ENCODE measurements at regions not wholly inside any gene's neighbourhood (a gene's known extent, or its start where the extent isn't known, plus 50 kb on each side); places are given as distances from the start of the nearest gene placed in this dataset.
"Not testable (repeated sequence)": the region's sequence is repeated elsewhere in the genome, so short reads cannot be mapped to it uniquely, and the experiment has no call there.

DNA sequence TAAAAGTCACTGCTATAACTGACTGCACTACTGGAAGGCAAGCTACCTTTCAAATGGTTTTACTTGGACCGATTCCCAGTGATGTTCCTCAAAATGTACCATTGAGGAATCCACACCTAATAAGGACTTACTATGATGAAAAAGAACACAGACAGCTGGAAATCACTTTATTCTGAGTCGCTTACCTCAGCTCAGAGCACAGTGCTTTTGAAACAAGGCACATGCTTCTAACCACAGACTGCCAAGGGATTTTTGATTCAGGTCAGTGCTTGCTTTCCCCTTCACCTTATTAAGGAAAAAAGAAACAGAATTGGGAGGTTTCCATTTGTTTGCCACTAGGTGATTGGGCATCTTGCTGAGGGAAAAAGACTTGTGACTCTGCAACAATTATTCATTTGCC is 707.5 kb upstream of the FSHR start:
- no peak for FAIRE-seq

DNA sequence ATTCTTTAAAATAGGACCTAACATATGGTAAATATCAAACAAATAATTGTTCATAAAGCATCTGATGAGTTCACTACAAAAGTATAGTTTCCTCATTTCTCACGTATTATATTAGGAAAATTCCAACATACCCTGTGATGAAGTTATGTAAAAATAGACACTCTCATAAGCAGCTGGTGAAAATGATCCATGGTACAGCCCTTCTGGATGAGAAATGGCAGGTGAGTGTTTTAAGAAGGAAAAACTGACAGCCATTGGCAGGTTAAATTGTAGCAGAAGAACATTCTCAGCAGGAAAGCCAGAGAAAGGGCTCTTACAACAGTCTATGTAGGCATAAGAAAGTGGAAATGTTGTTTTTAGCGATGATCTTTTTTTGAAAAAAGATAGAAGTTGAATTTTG is 706.5 kb upstream of the FSHR start:
- DNase-seq (ENCODE audit: low spot score in 2 of 2) (no peak), FAIRE-seq (no peak)

More for the DNA sequence above, 707.5 kb upstream of the FSHR start:
- no peak for DNase-seq (ENCODE audit: low spot score in 2 of 2)

DNA sequence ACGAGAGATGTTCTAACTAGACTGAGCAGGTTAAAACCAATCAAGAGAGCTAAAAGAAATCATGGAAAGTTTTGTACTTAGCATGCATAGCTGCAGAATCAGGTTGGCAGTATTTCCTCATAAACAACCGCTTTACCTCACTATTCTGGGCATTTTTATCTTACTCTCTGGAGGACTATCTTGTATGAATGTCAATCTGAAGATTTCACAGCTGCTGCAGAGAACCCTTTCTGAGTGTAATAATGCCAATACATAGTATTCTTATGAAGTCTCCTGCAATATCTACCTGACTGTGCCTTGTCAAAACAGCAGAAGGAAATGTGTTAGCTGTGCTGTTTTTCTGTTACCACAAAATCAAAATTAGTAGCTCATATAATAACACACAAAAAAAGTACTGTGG is 705.9 kb upstream of the FSHR start:
- FAIRE-seq (no peak), DNase-seq (ENCODE audit: low spot score in 2 of 2) (no peak)

DNA sequence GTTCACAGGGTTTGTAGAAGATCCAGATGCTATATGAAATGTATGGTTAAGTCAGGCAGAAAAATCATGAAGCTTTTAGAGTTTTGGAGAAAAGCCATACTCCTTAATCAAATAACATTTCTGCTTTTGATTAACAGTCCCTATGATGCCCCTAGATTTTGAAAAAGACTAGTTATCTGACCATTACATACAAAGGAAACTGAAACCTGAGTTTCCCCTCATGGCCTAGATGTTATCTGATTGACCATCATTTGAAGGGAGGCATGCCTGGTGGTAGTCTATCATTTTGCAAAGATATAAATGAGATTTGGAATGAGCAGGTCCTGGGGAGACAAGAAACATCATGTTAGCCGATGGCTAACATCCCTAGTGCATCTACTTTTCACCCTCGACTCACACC is 704.3 kb upstream of the FSHR start:
- DNase-seq (ENCODE audit: low spot score in 2 of 2) (no peak), FAIRE-seq (no peak)

DNA sequence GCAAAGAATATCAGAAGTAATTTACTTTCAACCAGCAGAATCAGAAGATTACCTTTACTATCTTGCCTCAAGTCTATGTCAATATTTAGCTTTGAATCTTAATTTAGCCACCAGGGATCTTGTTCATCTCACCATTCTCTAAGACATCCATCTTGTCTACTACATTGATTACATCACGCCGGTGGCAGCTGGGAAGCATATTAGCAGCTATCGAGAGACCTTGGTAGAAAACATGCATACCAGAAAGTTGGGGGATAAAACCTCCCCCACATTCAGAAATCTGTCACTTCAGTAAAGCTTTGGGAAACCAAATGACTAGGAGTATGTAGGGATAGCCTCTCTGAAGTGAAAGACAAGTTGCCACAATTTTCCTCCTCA is 703.8 kb upstream of the FSHR start:
- no peak for FAIRE-seq
- no peak for DNase-seq (ENCODE audit: low spot score in 2 of 2)

DNA sequence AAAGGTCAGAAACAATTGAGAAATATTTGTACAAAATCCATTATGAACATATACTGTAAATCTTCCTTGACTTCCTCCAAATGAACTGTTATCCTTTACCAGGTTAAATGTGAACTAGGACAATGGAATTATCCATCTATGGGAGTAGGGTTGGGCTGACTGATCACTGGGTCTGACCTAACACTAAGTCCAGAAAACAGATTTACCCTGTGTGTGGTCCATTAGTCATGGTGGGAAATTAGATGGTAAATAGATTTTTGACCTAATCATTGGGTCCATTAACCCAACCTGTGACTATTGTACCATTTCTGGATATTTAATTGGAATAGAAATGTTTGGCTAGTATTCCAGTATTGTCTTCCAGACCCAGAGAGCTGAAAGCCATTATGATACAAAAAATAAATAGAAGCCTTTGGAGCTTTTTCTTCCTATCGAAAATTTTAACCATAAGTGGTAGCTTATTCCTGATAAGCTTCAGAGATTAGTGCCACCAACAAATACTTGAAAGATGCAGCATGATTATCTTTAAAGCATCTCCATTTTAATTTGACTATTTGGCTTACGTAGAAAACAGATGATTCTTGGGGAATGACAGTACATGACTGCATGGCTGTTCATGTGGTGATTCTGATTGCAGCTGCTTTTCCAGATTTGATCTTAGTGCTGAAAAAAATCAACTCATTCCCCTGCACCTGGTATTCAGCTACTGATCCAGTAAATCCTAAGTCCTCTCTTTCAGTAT is 703.2 kb upstream of the FSHR start:
- no peak for DNase-seq (ENCODE audit: low spot score in 2 of 2)
- FAIRE-seq: no peak

DNA sequence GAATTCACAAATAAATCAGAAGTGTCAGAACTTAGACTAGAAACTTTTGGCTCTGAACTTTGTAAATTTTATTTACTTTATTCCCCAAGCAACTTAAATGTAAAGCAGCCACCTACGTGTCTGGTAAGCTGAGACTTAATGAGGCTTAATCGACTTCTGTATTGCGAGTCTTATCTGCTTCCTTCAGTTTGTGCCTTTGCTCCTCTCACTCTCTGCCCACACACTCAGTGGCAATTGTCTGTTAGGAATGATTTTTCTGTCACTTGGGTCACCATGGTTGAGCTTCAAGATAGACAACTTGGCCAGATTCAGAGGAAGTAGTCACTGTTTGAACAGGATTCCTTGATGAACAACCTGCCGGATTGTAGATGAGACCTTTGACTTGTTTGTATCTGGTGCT is 691.4 kb upstream of the FSHR start:
- DNase-seq (ENCODE audit: low spot score in 2 of 2) (no peak), FAIRE-seq (no peak)

DNA sequence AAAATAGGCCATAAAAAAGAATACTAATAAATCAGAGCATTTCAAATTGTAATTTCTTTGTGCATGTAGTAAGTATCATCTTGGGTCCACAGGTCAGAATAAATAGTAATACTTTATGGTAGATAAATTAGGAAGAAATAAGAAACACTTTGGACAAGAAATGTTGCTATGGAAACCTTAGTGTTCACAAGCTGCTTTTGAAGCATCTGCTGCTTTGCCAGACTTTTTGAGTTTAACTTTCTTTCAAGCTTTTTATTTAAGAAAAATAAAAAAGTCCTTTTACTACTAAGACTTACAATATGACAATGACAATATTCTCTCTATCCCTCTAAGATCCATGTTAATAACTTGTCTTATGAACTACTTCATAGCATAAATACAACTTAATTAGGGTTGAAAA is 690.7 kb upstream of the FSHR start:
- DNase-seq (ENCODE audit: low spot score in 2 of 2): no peak
- no peak for FAIRE-seq

DNA sequence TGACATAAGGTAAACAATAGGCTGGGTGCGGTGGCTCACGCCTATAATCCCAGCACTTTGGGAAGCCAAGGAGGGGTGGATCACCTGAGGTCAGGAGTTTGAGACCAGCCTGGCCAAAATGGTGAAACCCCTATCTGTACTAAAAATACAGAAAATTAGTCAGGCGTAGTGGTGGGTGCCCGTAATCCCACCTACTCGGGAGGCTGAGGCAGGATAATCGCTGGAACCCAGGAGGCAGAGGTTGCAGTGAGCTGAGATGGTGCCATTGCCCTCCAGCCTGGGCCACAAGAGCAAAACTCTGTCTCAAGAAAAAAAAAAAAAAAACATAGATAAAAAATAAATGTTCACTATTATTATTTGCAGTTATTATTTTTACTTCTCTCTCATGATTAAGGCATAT is 689.8 kb upstream of the FSHR start:
- not testable (repeated sequence) for FAIRE-seq; DNase-seq (ENCODE audit: low spot score in 2 of 2)

DNA sequence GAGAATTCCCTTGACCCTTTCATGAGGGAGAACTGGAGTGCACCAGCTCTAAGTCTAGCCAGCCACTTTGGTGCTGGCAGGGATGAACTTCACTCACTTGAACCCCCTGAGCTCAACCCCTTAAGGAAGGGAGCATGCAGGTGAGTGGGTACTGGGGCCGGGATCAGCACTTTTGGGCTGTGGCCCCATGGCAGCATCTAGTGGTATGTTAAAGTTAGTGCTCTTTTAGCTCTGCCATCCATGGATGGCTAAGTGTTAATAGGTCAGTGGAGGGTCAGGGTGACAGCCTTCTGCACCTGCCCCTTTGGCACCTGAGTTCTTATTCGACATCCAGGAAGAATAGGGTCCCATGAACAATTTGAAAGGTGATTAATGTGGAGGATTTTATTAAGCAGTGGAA is 689.0 kb upstream of the FSHR start:
- no peak for FAIRE-seq

DNA sequence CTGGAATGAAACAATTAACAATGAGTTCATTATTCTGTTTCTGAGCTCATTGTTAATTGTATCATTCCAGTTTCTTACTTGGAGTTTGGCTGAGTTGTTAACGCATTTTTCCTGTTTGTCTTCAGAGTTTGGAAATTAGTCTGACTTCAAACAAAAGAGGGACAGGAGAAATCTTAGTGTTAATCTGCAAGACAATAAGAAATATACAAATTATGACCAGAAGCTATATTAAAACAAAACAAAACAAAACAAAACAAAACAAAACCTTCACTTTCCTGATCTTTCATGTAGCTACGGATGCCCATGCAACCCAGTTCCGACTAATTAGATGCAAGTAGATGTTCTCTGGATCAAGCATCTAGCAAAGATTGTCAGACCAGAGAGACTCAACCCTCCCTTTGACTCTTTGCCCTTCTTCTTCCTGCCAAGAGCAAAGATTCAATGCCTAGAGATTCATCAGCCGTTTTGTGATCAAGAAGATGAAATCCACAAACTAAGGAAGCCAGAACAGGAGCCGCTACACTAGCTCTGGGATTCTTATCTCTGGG is 686.2 kb upstream of the FSHR start:
- DNase-seq (ENCODE audit: low spot score in 2 of 2) (no peak), FAIRE-seq (peak; percentile 47)

More for the DNA sequence above, 689.0 kb upstream of the FSHR start:
- no peak for DNase-seq (ENCODE audit: low spot score in 2 of 2)

DNA sequence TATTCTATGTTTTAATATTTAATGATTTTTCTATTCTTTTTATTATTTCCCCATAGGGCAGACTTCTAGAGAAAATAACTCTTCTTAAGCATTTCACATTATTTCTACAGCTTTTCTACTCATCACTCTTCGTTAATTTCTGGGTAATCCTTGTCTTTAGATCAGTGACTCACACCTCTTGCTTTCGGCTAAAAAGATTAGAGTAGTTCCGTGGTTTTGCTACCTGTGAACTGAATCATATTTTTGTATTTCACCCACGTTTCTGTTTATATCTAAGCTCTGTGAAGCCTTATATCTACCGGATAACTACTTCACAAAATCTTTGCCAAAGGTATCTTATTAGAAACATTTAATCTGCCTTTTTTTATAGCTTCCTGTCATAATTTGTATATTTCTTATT is 685.5 kb upstream of the FSHR start:
- FAIRE-seq: no peak
- DNase-seq (ENCODE audit: low spot score in 2 of 2): no peak

DNA sequence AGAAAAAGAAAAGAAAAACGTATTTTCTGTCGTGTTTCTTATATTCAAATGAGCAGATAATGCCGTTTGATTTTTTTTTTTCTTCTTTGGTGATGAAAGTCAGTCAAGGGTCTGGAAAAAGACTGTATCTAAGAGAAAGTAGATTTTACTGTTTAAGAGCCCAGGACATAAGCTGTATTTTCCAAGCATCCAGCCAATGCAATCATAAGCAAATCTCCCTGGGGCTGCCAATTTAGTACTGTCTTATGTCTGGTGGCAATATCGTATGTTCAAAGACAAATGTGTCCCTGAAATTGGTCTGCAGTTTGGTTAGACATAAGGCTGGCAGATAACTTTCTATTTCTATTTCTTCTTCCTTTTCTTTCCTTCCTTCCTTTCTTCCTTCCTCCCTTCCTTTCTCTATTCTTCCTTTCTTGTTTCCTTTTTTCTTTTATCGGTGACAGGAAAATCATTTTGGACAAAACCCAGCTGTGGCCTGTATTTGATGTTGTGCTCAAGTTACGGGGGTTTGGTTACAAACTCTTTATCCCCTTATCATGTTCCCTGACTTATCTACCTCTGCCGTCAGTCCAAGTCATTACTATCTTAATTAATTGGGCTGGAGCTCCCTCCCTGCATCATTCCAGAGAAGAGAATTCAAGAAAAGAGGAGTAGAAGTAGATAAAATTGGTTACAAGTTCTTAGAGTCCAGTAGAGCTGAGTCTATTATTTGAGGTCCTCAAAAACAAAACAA is 683.4 kb upstream of the FSHR start:
- DNase-seq (ENCODE audit: low spot score in 2 of 2): no peak
- no peak for FAIRE-seq

DNA sequence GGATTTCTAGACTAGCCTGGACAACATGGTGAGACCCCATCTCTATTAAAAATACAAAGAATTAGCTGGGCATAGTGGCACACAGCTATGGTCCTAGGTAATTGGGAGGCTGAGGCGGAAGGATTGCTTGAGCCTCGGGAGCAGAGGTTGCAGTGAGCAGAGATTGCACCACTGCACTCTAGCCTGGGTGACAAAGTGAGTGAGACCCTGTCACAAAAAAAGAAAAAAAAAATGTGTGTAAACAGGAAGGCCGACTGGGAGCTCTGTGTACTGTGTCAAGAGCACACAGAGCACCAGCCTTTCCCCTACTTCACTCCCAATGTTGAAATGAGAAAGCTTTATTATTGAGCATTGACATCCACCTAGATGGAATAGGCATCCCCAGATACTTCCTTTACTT is 681.7 kb upstream of the FSHR start:
- no peak for DNase-seq (ENCODE audit: low spot score in 2 of 2)
- FAIRE-seq: no peak

DNA sequence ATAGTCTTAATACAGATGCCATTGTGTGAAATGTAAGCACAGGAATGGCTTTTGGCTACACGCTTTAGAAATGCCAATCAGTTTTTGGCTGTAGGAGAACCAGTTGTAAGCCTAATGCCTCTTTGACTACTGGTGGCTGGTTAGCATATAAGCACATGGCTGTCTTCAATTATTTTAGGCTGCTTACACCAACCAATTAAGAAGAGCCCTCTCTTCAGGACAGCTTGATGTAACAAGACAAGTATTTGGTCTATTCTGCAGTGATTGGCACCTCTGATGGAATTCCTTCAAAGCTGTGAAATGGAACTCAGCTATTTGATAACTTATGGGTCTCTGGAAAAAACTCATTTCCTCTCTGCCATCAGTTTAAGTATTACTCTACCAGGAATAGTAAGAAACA is 680.1 kb upstream of the FSHR start:
- DNase-seq (ENCODE audit: low spot score in 2 of 2) (no peak), FAIRE-seq (no peak)

DNA sequence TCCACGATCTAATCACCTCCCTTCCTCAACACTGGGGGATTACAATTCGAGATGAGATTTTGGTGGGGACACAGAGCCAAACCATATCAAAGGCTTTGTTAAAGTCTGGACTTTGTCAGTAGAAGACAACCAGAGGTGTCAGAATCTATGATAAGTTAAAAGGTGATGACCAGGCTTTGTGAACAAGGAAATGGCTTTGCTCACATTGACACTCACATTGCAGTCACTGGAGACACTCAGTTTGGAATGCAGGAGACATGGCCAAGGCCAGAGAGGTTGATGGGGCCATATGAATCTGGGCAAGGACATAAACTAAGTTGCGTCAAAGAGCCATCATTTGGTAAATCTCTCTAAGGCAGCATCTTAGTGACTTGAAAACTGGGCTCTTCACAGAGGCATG is 678.2 kb upstream of the FSHR start:
- DNase-seq (ENCODE audit: low spot score in 2 of 2): no peak
- no peak for FAIRE-seq

DNA sequence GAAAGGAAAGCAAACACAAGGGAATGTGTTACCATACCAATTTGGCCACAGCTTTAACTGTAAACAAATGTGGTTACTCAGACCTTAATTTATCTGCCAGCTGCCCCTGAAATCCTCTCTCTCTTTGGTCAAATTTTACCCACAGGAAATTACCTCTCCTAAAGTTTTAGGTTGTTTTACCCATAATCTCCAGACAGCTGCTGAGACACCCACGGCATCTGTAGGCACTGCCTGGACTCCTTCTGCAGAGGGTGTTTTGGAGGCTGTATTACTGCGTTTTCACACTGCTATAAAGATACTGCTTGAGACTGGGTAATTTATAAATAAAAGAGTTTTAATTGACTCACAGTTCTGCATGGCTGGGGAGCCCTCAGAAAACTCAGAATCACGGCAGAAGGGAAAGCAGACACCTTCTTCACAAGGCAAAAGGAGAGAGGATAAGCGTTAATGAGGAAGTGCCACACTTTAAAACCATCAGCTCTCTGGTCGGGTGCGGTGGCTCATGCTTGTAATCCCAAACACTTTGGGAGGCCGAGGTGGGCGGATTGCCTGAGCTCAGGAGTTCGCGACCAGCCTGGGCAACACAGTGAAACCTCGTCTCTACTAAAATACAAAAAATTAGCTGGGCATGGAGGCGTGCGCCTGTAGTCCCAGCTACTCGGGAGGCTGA is 677.5 kb upstream of the FSHR start:
- no peak for DNase-seq (ENCODE audit: low spot score in 2 of 2)

DNA sequence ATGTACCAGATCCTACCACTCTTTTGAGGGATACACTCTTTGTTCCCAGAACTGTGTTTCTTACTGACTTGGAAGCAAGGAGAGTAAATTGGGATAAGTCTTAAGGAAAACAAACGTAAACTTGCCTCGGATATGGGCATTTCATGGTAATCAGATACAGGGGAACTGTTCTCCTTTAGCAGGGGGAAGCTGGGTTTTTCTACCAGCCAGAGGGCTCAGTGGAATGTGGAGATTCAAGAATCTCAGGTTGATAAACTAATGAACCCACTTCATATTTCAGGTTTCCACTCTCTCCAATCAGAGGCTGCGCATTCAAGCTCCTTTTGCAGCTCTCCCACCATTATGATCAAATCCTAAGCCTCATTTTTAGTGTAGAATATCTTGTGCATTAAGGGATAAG is 676.5 kb upstream of the FSHR start:
- DNase-seq (ENCODE audit: low spot score in 2 of 2) (no peak), FAIRE-seq (no peak)

More for the DNA sequence above, 677.5 kb upstream of the FSHR start:
- FAIRE-seq: no peak

DNA sequence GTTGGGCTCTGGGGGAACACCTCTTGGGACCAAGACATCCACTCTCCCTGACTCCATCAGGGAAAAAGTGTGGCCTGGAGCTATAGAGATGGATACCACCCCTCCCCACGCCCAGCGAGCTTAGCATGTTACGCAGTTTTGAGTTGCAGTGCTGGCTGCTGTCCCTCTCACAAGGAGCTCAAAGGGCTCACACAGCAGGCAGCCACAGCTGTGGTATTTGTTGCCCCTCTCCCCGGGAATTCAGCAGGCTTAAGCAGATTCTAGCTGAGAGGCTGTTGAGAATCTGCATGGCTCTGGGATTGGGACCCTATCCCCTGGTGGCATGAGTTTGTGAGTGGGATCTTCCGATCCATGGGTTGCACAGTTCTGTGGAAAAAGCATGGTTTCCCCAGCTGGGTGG is 673.1 kb upstream of the FSHR start:
- FAIRE-seq (no peak), DNase-seq (ENCODE audit: low spot score in 2 of 2) (no peak)

DNA sequence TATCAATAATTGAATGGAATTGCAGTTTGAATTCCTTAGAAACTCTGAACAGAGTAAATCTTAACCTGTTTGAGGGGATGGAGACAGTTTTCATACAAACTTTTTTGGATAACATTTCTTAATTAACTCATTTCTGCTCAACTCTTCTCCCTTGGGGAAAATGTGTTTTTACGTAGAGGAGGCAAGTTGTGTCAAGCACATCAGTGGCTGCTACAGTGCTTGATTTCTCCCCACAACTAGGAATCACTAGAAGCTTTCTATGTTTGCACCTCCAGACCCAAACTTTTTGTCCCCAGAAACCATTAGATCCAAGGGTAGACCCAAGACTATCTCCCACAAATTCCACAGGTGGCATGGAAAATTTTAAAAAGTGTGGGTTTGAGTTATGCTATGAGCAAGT is 658.9 kb upstream of the FSHR start:
- DNase-seq (ENCODE audit: low spot score in 2 of 2) (no peak), FAIRE-seq (no peak)

DNA sequence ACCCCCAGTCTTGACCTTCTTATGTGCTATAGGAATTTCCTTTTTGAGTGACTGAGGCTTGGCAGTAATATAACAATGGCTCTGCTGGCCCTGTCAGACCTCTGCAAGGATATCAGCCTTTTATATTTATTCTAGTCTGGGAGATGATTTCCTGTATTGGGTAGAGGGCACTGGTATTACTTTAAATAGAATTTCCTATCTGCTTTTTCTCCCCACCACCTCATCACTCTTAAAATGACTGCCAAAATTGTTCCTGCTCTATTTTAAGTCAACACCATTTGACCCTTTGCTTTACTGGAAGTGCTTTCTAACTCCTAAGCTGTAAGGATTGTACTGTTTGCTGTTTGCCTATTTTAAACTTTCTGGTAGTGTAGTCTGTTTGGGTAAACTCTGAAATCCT is 658.4 kb upstream of the FSHR start:
- DNase-seq (ENCODE audit: low spot score in 2 of 2) (no peak), FAIRE-seq (no peak)

DNA sequence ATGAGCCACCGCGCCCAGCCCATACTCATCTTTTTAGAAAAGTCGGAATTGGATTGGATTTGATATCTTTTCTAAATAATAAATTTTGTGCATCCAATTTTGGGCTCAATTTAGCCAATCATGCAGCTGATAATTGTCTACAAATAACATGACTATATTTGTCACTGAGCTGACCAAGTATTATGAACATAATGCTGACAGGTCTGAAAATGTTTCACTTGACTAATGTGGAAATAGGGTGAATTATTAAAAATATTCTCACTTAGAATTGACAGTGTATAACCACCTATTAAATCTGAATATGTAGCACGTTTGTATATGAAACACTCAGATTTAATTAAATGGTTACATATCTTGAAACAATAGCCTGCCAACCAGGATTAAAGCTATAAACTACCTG is 657.2 kb upstream of the FSHR start:
- DNase-seq (ENCODE audit: low spot score in 2 of 2) (no peak), FAIRE-seq (no peak)
